GM18868 (cell line): ENCODE measurements at regions not wholly inside any gene's neighbourhood (a gene's known extent, or its start where the extent isn't known, plus 50 kb on each side); places are given as distances from the start of the nearest gene placed in this dataset.

Experiments used
- ATAC-seq: cut with Tn5 transposase; IDR thresholded peaks from one replicate; pipeline ENCODE4 v1.9.1; 2021; ENCODE audit warnings: mild to moderate bottlenecking, moderate library complexity; ENCODE audit not compliant: unreplicated experiment

DNA sequence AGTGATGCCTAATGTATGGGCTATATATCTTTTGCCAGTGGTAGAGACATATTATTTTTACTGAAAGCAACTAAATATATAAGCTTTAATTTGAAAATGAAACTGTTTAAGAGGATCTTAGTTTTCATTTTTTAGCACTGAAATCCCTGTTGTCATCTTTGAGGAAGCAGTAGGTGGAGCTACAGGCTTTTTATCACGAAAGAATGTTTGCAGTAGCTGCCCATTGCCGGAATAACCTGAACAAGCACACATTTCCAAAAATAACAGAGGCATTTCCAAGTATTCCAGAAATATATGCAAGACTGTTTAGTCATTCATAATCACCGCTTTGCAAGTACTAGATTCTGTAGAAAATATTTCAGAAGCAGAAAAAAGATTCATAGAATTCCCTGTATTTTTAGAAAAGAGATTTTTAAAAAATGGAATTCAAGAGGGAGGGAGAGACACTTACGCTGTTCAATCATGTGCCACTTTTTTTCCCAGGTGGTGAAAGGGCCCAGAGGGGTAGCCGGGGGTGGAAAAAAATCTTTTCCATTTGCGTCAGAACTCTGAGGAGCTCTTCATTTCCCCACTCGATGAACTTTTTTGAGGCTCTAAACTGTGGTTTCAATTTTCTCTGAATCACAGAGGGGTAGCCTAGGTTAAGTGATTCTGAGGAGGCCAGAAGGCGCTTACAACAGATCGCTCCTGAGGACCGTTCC lies 142.5 kb upstream of the FERMT1 start:
- peak; percentile 36 for ATAC-seq

DNA sequence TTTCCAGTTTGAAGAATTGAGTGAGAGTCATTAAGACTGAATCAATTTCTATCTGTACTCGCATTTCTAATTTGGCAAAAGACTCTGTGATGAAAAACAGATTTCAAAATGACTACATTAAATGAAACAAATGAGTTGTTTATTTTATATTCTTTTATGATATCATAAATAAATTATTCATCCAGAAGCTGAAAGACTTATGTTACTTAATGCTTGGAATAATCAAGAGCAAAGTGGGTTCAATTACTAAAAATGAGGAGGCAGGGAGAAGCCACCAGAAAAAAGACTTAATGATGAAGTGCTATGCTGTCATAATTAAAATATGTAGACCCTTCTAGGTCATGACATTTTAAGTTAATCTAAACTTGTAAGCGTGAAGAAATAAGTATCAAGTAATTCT lies 130.6 kb upstream of the FERMT1 start:
- no peak for ATAC-seq

DNA sequence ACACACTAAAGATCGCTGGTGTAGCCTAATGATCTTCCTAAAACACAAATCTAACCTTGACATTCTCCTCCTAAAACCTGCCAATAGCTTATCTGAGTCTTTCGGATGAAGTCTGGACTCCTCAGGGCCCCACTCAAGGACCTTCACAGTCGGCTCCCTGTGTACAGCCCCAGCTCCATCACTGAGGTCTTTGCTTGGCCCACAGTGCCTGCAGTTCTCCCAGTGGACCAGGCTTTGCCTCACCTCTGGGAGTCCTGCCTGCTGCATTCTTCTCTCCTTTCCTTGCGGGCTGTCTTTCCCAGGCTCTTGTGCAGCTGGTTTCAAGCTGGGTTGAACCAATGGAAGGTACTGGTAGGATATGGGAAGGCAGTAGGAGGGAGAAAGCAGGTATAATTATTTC lies 122.6 kb upstream of the FERMT1 start:
- ATAC-seq = no peak

DNA sequence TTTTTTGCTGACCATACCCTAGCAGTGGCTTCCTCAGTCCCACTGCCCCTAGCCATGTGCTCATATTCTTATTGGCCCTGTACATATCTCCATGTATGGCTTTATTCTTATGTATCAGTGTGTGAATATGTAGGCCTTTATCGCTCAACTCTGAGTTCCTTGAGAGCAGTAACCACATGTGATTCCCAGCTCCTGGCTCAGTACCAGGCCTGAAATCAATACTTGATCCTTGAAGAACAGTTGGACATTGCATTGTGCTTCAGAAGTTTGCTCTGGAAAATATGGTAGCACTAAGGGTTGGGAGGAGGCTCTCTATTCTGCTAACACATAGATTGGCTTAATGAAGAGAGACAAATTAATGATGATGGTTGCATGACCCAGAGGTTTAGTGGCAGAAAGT lies 118.8 kb upstream of the FERMT1 start:
- no peak for ATAC-seq

DNA sequence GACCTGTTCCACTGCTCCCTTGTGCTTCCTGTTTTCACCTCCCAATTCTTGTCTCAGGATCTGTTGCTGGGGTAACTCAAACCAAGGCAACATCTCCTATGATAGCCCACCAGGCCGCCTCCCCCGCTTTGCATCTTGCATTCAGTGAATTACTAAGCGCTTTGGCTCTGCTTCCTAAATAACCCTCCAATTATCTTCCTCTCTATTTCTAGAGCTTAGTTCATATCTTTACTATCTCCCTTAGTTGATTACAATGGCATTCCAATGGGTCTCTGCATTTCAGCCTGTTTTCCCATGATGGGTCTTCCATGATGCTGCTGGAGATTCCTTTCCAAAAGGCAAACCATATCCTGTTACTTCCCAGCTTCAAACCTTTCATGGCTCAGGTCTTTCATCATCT lies 117.2 kb upstream of the FERMT1 start:
- ATAC-seq = no peak

DNA sequence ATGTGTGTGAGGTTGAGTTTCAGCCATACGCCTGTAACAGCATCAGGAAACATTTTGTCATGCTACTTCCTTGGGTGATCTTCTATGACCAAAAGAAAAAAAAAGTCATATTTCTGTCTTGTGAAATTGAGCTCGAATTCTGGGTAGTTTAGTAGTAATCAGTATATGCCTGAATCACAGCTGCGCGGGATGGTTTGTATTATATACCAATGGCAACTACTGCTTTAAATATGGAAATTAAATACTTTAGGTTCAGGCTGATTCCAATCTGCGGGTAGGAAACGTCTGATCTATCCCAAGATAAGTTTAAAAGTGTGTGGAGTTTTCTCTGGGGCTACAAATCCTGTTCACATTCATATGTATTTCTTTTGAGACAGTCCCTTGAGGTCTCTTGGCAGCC lies 115.6 kb upstream of the FERMT1 start:
- no peak for ATAC-seq

DNA sequence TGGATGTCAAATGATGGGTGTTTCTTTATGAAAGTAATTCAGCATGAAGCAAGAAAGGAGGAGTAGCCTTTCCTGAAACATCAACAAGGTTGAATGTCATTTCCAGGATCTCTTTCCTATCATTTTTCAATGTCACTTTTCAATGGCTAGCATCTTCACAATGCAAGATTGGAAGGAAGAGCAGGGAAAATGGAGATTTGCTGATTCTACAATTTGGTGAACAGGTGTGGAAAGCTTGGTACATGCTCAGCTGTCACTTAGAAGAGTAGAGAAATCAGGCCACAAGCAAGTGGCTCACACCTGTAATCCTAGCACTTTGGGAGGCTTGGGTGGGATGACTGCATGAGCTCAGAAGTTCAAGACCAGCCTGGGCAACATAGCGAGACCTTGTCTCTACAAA lies 112.7 kb upstream of the FERMT1 start:
- ATAC-seq = no peak

DNA sequence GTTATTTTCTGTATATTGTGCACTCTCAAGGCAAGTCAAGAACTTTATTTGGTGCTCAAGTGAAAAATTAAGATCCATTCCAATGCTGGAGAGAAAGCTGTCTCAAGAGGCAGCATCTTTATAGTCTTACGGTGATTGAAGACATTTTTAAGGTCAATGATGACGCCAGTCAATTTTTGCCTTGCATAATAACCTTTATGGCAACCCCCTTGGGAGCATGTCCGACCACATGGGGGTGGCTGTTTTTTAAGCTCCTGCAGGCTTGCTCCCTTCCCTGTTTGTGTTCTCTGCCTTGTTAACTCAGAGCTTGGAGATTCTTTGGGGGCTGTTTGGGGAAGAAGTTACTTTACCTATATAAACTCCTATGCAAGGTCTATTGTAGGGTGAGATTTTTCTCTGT lies 109.6 kb upstream of the FERMT1 start:
- no peak for ATAC-seq

DNA sequence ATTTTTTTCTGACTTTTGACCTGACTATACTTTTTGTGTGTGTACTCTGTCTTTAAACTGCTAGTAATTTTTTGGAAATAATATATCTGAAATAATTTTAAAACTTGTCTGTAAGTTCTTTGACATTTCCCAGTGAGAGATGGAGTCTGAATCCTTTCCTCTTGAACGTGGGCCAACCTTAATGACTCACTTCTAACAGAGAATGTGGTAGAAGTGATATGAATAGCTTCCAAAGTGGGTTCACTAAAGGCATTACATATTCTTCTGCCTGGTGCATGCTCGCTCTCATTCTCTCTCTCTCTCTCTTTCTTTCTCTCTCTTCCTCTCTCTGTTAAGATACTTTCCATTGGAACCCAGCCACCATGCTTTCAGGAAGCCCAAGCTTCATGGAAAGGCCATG lies 108.7 kb upstream of the FERMT1 start:
- no peak for ATAC-seq

DNA sequence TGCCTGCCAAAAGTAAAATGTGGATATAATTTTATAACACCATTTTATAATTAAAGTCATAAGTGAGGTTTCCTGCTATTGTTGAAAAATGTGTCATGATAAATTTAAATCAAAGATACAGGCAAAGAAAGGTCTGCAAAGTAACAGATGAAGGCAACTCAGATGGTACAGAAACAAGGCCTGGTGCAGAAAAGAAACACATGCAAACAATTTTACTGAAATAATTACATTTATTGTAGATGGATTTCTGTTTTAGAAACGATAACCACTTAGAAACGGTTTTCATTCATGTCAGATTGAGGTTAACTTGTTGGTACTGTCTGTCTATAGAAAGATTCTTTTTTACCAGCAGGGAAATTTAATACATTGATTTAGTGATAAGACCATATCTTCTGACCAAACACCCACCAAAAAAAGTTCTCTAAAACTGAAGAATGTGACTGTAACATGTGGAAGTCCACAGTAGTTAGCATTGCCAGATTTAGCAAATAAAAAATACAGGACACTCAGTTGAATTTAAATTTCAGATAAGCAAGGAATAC lies 105.5 kb upstream of the FERMT1 start:
- no peak for ATAC-seq

DNA sequence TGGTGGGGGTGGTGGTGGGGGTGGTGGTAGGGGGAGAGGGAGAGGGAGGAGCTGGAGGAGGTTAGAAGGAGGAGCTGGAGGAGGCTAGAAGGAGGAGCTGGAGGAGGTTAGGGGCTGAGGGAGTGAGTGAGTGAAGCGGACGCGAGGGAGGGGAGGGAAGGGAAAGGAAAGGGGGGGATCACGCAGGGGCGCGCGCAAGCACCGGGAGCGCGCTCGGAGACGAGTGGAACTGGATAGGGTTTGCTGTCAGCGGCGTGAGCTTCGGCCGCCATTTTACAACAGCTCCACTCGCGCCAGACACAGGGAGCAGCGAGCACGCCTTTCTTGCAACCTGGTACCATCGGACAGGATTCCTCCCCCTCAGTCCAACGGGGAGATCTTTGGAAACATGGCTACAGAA lies 90.5 kb upstream of the FERMT1 start:
- ATAC-seq = no peak

DNA sequence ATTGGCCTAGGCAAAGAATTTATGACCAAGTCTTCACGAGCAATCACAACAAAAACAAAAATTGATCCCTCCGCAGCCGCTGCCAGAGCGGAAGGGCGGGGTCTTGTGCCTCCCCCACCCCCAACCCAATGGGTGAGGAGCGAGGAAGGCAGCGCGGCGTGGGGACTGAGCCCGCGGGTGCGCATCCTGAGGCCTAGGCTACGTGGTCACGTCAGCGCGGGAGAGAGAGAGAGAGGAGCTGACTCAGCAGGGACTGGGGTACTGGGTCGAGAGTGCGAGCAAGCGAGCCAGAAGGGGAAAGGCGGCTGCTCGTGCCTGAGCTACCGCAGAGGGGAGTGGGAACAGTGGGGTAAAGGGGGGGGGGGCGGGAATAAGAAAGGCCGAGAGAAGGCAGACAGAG lies 90.1 kb upstream of the FERMT1 start:
- no peak for ATAC-seq

DNA sequence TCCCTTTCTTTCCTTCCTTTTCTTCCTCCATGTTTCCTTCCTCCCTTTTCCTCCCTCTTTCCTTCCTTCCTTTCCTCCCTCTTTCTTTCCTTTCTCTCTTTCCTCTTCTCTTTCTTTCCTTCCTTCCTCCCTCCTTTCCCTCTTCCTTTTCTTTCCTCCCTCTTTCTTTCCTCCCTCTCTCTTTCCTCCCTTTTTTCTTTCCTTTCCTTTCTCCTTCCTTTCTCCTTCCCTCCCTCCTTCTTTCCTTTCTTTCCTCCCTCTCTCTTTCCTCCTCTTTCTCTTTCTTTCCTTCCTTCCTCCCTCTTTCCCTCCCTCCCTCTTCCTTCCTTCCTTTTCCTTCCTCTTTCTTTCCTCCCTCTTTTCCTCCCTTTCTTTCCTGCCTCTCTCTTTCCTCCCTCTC lies 86.3 kb upstream of the FERMT1 start:
- no peak for ATAC-seq

DNA sequence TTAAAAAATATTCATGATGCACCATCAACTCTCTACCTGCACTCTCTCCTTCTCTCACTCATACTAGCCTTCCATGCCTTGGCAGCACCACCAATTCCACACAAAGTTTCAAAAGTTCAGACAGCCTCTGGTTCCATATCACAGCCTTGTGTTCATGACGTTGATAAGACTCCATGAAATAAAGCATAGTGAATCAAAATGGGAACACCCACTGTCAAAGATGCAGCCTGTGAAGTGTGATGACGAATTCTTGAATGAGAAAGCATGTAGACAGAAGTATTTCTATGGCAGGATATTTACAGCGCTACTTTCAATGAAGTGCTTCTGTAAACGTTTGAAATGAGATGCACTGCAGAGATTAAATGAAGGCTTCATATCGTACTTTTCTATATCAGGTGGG lies 77.3 kb upstream of the FERMT1 start:
- no peak for ATAC-seq

DNA sequence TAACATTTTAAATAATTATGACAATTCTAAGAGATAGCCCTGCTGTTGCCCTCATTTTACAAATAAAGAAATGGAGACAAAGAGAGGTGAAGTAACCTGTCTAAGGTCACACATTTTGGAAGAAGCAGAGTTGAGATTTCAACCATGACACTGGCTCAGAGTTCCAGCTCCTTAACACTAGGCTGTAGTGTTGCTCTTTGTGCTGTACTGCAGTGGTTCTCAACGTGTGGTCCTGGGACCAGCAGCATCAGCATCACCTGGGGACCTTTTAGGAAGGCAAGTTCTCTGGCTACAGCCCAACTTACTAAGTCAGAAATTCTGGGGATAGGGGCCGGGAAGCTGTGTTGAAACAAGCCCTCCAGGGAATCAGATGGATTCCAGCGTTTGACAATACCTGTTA lies 62.4 kb upstream of the FERMT1 start:
- ATAC-seq = no peak

DNA sequence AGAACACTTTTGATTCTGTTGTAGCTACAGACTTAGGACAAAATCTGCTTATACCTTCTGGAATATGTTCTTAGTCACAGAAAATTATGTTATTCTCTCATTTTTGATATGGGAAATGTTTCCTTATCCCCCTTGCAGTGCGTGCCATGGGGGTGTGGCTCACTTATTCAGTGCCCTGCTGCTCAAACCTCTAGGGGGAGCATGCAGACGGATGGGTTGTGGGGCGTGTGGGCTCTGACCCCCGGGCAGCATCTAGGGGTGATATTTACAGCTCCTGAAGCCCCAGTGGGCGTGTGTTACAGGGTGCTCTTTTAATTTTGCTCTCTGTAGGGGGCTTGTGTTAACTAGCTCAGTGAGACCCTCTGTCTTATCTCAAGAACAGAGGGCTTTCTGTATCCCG lies 61.3 kb upstream of the FERMT1 start:
- ATAC-seq = no peak

DNA sequence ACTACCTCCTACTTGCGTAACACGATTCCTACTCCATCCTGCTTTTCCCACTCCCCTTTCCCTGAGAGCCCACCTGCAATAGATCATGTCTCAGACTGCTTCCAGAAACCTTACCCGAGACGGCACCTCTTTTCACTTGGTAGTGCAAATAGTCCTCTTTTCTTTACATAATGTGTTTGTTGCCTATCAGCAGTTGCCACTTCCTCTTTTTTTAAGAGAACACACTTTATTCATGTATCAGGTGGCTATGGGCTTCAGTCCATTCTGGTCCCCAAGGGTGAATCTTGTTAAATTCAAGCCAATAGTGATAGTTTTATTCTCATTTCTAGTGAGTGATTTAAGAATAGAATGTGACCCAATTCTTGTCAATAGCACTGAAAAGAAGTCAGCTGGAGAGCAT lies 57.7 kb upstream of the FERMT1 start:
- no peak for ATAC-seq

DNA sequence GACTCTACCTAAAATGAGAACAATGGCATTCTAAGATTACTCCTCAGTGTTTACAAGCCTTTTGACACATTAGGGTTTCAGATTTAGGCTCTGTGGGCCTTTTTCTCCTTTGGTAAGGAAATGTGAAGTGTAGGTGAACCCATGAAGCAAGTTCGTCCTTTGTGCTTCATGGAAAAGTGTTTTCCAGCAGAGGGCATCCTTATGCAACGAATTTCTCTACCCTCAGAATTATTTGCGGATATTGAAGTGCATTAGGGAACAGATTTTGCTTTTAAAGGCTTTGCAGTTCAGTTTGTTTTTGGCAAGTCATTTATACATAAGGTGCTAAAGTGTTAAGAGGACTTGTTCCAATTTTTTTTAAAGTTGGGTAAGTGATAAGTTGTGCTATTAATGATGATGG lies 55.7 kb upstream of the FERMT1 start:
- ATAC-seq = no peak

DNA sequence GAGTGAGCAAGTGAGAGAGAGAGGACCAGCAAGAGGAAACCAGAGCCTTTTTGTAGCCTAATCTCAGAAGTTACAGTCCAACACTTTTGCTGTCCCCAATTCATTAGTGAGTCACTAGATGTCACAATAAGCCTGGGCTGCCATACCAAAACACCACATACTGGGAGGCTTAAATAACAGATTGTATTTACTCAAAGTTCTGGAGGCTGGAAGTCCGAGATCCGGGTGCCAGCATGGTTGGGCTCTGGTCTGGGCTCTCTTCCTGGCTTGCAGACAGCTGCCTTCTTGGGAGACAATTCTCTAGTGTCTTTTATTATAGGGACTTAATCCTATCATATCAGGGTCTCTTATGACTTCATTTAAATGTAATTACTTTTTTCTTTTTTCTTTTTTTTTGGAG lies 50.7 kb upstream of the FERMT1 start:
- ATAC-seq = no peak
